K562 (cell line): ENCODE measurements at regions not wholly inside any gene's neighbourhood (a gene's known extent, or its start where the extent isn't known, plus 50 kb on each side); places are given as distances from the start of the nearest gene placed in this dataset.
A peak's percentile ranks its signal among the peaks of the same experiment; 100 is the strongest.

ENCODE experiments used
- ATAC-seq: fragments of 200-7000 bp; cut with Tn5 transposase; 3 replicates; pipeline ENCODE4 v1.9.1; 2020; ENCODE audit warnings: moderate library complexity
- BruUV-seq: library from RNA; stranded (reverse); fragments of 400-500 nt; replicated peaks from 2 replicates; lab custom pipeline; 2021; lab: Mats Ljungman, UMichigan
- CTCF ChIA-PET: fragments of 300-600 bp; formaldehyde crosslinking; extraction: SDS; loops from one replicate; lab custom pipeline; 2021; ENCODE audit warnings: low intra/inter-chr PET ratio; lab: Yijun Ruan, JAX
- POLR2A ChIA-PET: fragments of 300-600, 350-650 bp; sonication (Branson Sonifier 250); formaldehyde crosslinking; extraction: SDS; loops from one replicate; lab custom pipeline; 2021; ENCODE audit warnings: antibody characterized with exemption, inconsistent platforms; lab: Yijun Ruan, JAX
- DNase-seq, 4 experiments: peaks; one replicate each; pipeline versions ENCODE4 v3.0.0 to v3.0.0-alpha.2; 2011 to 2018; ENCODE audit warnings: low spot score in 3 of 4, mixed read lengths in 3 of 4; ENCODE audit errors: extremely low read depth in 1 of 4
- FAIRE-seq: peaks from 2 replicates; lab custom pipeline; 2011; peaks lifted over from hg19 to GRCh38; lab: Jason Lieb, UNC
- H2AFZ ChIP-seq: 2 replicates; pipeline ENCODE4 v1.6.0; 2011; ENCODE audit warnings: low read depth, low read length, control low read depth, inconsistent platforms
- H3K27ac ChIP-seq: fragments of 200-600 bp; 3 replicates; pipeline ENCODE4 v1.8.0; 2011; ENCODE audit warnings: low read depth, mild to moderate bottlenecking, control low read depth, inconsistent platforms, low read length, moderate library complexity, mixed read lengths; ENCODE audit errors: extremely low read depth
- H3K27me3 ChIP-seq, 2 experiments: fragments of 300-600 bp in 1 of 2; 2 replicates in 1 of 2; 3 replicates in 1 of 2; pipeline versions ENCODE4 v1.6.0 to v1.8.0; 2011; ENCODE audit warnings: inconsistent platforms in 2 of 2, low read length in 2 of 2, mild to moderate bottlenecking in 1 of 2, mixed read lengths in 1 of 2, moderate library complexity in 1 of 2; ENCODE audit not compliant: control insufficient read depth in 2 of 2, insufficient read depth in 2 of 2
- H3K36me3 ChIP-seq: fragments of 300-600 bp; 3 replicates; pipeline ENCODE4 v1.8.0; 2011; ENCODE audit warnings: mild to moderate bottlenecking, low read length, inconsistent platforms; ENCODE audit not compliant: control insufficient read depth, insufficient read depth
- H3K4me1 ChIP-seq, 2 experiments: fragments of 200-600 bp in 1 of 2; replicated peaks in 1 of 2; 2 replicates in 1 of 2; 3 replicates in 1 of 2; pipeline versions ENCODE4 v1.5.1 to v1.8.0; 2011; ENCODE audit warnings: inconsistent platforms in 2 of 2, low read length in 2 of 2, mild to moderate bottlenecking in 1 of 2, mixed read lengths in 1 of 2, moderate library complexity in 1 of 2; ENCODE audit not compliant: control insufficient read depth in 2 of 2, insufficient read depth in 2 of 2
- H3K4me2 ChIP-seq: 2 replicates; pipeline ENCODE4 v1.6.1; 2011; ENCODE audit warnings: low read length, control low read depth, inconsistent platforms, mixed read lengths; ENCODE audit not compliant: insufficient read depth
- H3K4me3 ChIP-seq: fragments of 200-600 bp; sonication (generic), shearing (Covaris generic); 2 replicates; pipeline ENCODE4 v1.5.1; 2016; ENCODE audit warnings: control low read depth, inconsistent platforms
- H3K79me2 ChIP-seq: fragments of 200-600 bp; 3 replicates; pipeline ENCODE4 v1.8.0; 2011; ENCODE audit warnings: low read length, inconsistent platforms; ENCODE audit not compliant: control insufficient read depth, insufficient read depth
- H3K9ac ChIP-seq, 2 experiments: 2 replicates each; pipeline versions ENCODE4 v1.6.0 to v1.6.1; 2011; ENCODE audit warnings: low read depth in 2 of 2, low read length in 2 of 2, control low read depth in 1 of 2, inconsistent platforms in 1 of 2, mild to moderate bottlenecking in 1 of 2, mixed read lengths in 1 of 2; ENCODE audit not compliant: insufficient read depth in 1 of 2
- H3K9me1 ChIP-seq: one replicate; pipeline ENCODE4 v1.6.0; 2011; ENCODE audit warnings: inconsistent platforms, mild to moderate bottlenecking, low read length, moderate library complexity; ENCODE audit not compliant: control insufficient read depth, insufficient read depth
- H3K9me3 ChIP-seq: replicated peaks from 2 replicates; pipeline ENCODE4 v1.5.1; 2011; ENCODE audit warnings: low read depth, low read length, inconsistent platforms; ENCODE audit not compliant: control insufficient read depth, insufficient read depth
- H4K20me1 ChIP-seq: replicated peaks from 2 replicates; pipeline ENCODE4 v1.6.1; 2011; ENCODE audit warnings: low read length, inconsistent platforms, mixed read lengths; ENCODE audit not compliant: control insufficient read depth, insufficient read depth
- CREBBP ChIP-seq: IDR thresholded peaks from one replicate; pipeline ENCODE4 v1.6.1; 2012; ENCODE audit warnings: low read depth, mild to moderate bottlenecking, control low read depth, inconsistent platforms, low read length
- ELF2 ChIP-seq: fragments of 250-450 bp; sonication (Bioruptor Pico); IDR thresholded peaks from 2 replicates; pipeline ENCODE4 v1.5.0; 2021; ENCODE audit warnings: mild to moderate bottlenecking
- ERF ChIP-seq: fragments of 450-650 bp; formaldehyde crosslinking; IDR thresholded peaks from 2 replicates; pipeline ENCODE4 v1.4.0; 2020; ENCODE audit warnings: mild to moderate bottlenecking, mixed read lengths
- PCBP2 ChIP-seq: fragments of 200-400 bp; formaldehyde crosslinking; IDR thresholded peaks from 2 replicates; pipeline ENCODE4 v1.6.1; 2018; ENCODE audit warnings: low read length, low read depth, mild to moderate bottlenecking, moderate library complexity; ENCODE audit not compliant: poor library complexity, severe bottlenecking
- SRSF1 ChIP-seq: fragments of 200-400 bp; formaldehyde crosslinking; IDR thresholded peaks from 2 replicates; pipeline ENCODE4 v1.6.1; 2017; ENCODE audit warnings: mild to moderate bottlenecking, low read depth, low read length, moderate library complexity
- TSC22D4 ChIP-seq: fragments of 450-650 bp; IDR thresholded peaks from 2 replicates; pipeline ENCODE4 v1.6.1; 2016; ENCODE audit warnings: missing genetic modification characterization, missing biosample characterization, control low read depth
- ZBTB7A ChIP-seq: IDR thresholded peaks from 2 replicates; pipeline ENCODE4 v1.6.1; 2011; ENCODE audit warnings: low read depth, mild to moderate bottlenecking, low read length, moderate library complexity, borderline replicate concordance; ENCODE audit not compliant: control insufficient read depth
- ZNF24 ChIP-seq: fragments of 450-650 bp; IDR thresholded peaks from 2 replicates; pipeline ENCODE4 v1.6.1; 2016
- WGBS: fragments of 100-300 bp; shearing (Covaris generic); methylation state at CpG from one replicate; pipeline ENCODE4 v1.1.6; 2016; ENCODE audit warnings: low coverage, mixed read lengths; ENCODE audit not compliant: insufficient coverage; ENCODE audit errors: missing lambda C conversion rate; 5-methylcytosine and 5-hydroxymethylcytosine counted together
- in situ Hi-C: fragments of 300-500 bp; cut with MboI; formaldehyde crosslinking; loops from 4 replicates; pipeline ENCODE4 v1.15.0; 2018; ENCODE audit warnings: inconsistent platforms, mixed read lengths
- intact Hi-C: fragments of 100-400 bp; cut with micrococcal nuclease; formaldehyde crosslinking; loops from 2 replicates; pipeline ENCODE4 v1.14.2; 2022
- TF ChIP-seq, protein P1 (sequence below): sonication (generic); formaldehyde crosslinking; IDR thresholded peaks from 2 replicates; pipeline ENCODE4 v1.8.1; 2023; ENCODE audit warnings: mild to moderate bottlenecking, missing genetic modification reagents

GRCh38 chr16:85237817-85238216 lies 125.5 kb upstream of the CIBAR2 start:
- ChIA-PET CTCF (no interaction called here), POLR2A (interaction anchor here (1.0 kb wide), 1 partner anchor 103 kb away, joined by 3 read pairs; no protein-coding TSS in a partner anchor)
- Histone ChIP-seq H3K4me1 (peaks cover 0 to 53% of the 10 kb centered on the region in 2 experiments; a peak in 4 of 5 replicates), H3K9ac (no peak overlapping the region), H3K9me3 (no peaks in the 10 kb centered on the region), H3K4me3 (no peak overlapping the region), H3K4me2 (no peak overlapping the region), H4K20me1 (peaks cover 31% of the 10 kb centered on the region), H3K36me3 (no peaks in the 10 kb centered on the region), H3K79me2 (peaks cover 8% of the 10 kb centered on the region; the same call in 1 of the 3 replicates), H3K27me3 (no peaks in the 10 kb centered on the region), H3K27ac (no peak overlapping the region), H3K9me1 (no peaks in the 10 kb centered on the region), H2AFZ (no peak overlapping the region)
- no peak for FAIRE-seq
- no peak for TF ChIP-seq TSC22D4 (tag)
- no peak for TF ChIP-seq ERF (CRISPR knock-in tag)
- TF ChIP-seq ELF2, result no peak
- peak; percentile 90 for TF ChIP-seq ZNF24
- TF ChIP-seq SRSF1, result no peak
- no peak for ATAC-seq
- intact Hi-C loops (no loop called here), in situ Hi-C loops (no loop called here)
- BruUV-seq, result no TSS peak
- DNase-seq, result no peak
- WGBS, result 74% methylated on average over 5 of the region's 6 CpGs

- WGBS, result 59% methylated on average over 17 of the region's 17 CpGs
- BruUV-seq, result no TSS peak
- H3K4me3 ChIP-seq, result no peak overlapping the region
- no peaks in the 10 kb centered on the region for H3K27me3 ChIP-seq
- no peak overlapping the region for H3K9ac ChIP-seq
- FAIRE-seq, result no peak
- H3K36me3 ChIP-seq, result no peaks in the 10 kb centered on the region
- ChIA-PET CTCF (no interaction called here), POLR2A (interaction anchor here (0.6 to 1.0 kb wide), 2 partner anchors 103 to 156 kb away, joined by 3 read pairs; no protein-coding TSS in a partner anchor)
- intact Hi-C loops, result no loop called here
- H2AFZ ChIP-seq, result no peak overlapping the region
- no peaks in the 10 kb centered on the region for H3K9me1 ChIP-seq
- H3K4me2 ChIP-seq, result no peak overlapping the region
- in situ Hi-C loops, result no loop called here
- H4K20me1 ChIP-seq, result peaks cover 29% of the 10 kb centered on the region
- H3K79me2 ChIP-seq, result peaks cover 8% of the 10 kb centered on the region; the same call in 1 of the 3 replicates
- H3K9me3 ChIP-seq, result no peaks in the 10 kb centered on the region
- H3K27ac ChIP-seq, result no peak overlapping the region
- no peak for DNase-seq
- peaks cover 0 to 52% of the 10 kb centered on the region in 2 experiments; a peak in 4 of 5 replicates for H3K4me1 ChIP-seq
- 0 out of 3 replicates have a peak, but pooled peaks have one; percentile 20 for ATAC-seq
- TF ChIP-seq ZBTB7A (peak; percentile 30; the same call in 1 of the 2 replicates), PCBP2 (no peak), CREBBP (no peak)
- TF ChIP-seq, protein P1, sequence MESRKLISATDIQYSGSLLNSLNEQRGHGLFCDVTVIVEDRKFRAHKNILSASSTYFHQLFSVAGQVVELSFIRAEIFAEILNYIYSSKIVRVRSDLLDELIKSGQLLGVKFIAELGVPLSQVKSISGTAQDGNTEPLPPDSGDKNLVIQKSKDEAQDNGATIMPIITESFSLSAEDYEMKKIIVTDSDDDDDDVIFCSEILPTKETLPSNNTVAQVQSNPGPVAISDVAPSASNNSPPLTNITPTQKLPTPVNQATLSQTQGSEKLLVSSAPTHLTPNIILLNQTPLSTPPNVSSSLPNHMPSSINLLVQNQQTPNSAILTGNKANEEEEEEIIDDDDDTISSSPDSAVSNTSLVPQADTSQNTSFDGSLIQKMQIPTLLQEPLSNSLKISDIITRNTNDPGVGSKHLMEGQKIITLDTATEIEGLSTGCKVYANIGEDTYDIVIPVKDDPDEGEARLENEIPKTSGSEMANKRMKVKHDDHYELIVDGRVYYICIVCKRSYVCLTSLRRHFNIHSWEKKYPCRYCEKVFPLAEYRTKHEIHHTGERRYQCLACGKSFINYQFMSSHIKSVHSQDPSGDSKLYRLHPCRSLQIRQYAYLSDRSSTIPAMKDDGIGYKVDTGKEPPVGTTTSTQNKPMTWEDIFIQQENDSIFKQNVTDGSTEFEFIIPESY (CRISPR knock-in tag), result peak; percentile 84
Measured at GRCh38 chr16:85238233-85238647, 126.0 kb upstream of the CIBAR2 start.
